K562 (cell line): ENCODE measurements at regions not wholly inside any gene's neighbourhood (a gene's known extent, or its start where the extent isn't known, plus 50 kb on each side); places are given as distances from the start of the nearest gene placed in this dataset.

Experiments used
- CREB1 ChIP-seq, 2 experiments: sonication (generic) in 1 of 2; formaldehyde crosslinking in 1 of 2; IDR thresholded peaks; 2 replicates each; pipeline versions ENCODE4 v1.6.1 to v1.8.0; 2012 to 2022; ENCODE audit warnings: inconsistent platforms in 1 of 2, mild to moderate bottlenecking in 1 of 2, missing genetic modification reagents in 1 of 2, moderate library complexity in 1 of 2
- CTCF ChIP-seq, 3 experiments: IDR thresholded peaks in 2 of 3; conservative IDR thresholded peaks in 1 of 3; 2 replicates each; pipeline ENCODE4 v1.5.1; 2011 to 2012; ENCODE audit warnings: low read length in 3 of 3, mild to moderate bottlenecking in 3 of 3, control low read depth in 2 of 3, improper control_type of control experiment in 1 of 3, inconsistent platforms in 1 of 3, low read depth in 1 of 3, mixed read lengths in 1 of 3, moderate library complexity in 1 of 3; ENCODE audit not compliant: insufficient read depth in 2 of 3
- E2F4 ChIP-seq: sonication (generic); formaldehyde crosslinking; IDR thresholded peaks from 2 replicates; pipeline ENCODE4 v1.8.0; 2022; ENCODE audit warnings: mild to moderate bottlenecking, low read depth, missing genetic modification reagents
- EZH2 ChIP-seq: IDR thresholded peaks from 2 replicates; pipeline ENCODE4 v1.6.1; 2012; ENCODE audit warnings: low read depth, mild to moderate bottlenecking, inconsistent platforms, low read length, borderline replicate concordance
- FOXP1 ChIP-seq: sonication (generic); formaldehyde crosslinking; IDR thresholded peaks from 2 replicates; pipeline ENCODE4 v1.8.0; 2022; ENCODE audit warnings: mild to moderate bottlenecking, missing genetic modification reagents
- JUNB ChIP-seq: fragments of 450-650 bp; formaldehyde crosslinking; conservative IDR thresholded peaks from 2 replicates; pipeline ENCODE4 v1.4.0; 2020; ENCODE audit warnings: mild to moderate bottlenecking
- MCM5 ChIP-seq: fragments of 450-650 bp; IDR thresholded peaks from 2 replicates; pipeline ENCODE4 v1.6.1; 2016; ENCODE audit warnings: low read depth
- SMC3 ChIP-seq: conservative IDR thresholded peaks from 2 replicates; pipeline ENCODE4 v1.6.1; 2011; ENCODE audit warnings: low read depth, low read length, improper control_type of control experiment; ENCODE audit not compliant: insufficient read depth

- TF ChIP-seq SMC3: no peak
- no peak for TF ChIP-seq EZH2
- no peak for TF ChIP-seq CREB1 (IDR thresholded peaks at IDR 0.05)
- TF ChIP-seq CREB1 (CRISPR knock-in tag; IDR thresholded peaks at IDR 0.05): no peak
- TF ChIP-seq CTCF (IDR thresholded peaks at IDR 0.05 in 2 of 3, conservative IDR thresholded peaks at IDR 0.05 in 1 of 3; ENCODE audit: insufficient read depth in 2 of 3, low read depth in 1 of 3, low read length in 3 of 3): no peak
- no peak for TF ChIP-seq E2F4 (CRISPR knock-in tag)
- TF ChIP-seq JUNB (CRISPR knock-in tag): no peak
- TF ChIP-seq FOXP1 (CRISPR knock-in tag): no peak
- no peak for TF ChIP-seq MCM5
Measured at GRCh38 chr18:2304378-2305175, 266.7 kb downstream of the METTL4 start.
